Activated CD8-positive, alpha-beta T cell treated with anti-CD3 and anti-CD28 coated beads for 36 hours (primary cell): ENCODE measurements at regions not wholly inside any gene's neighbourhood (a gene's known extent, or its start where the extent isn't known, plus 50 kb on each side); places are given as distances from the start of the nearest gene placed in this dataset.

Source experiments
- ATAC-seq: fragments of 200-7000 bp; cut with Tn5 transposase; one replicate; pipeline ENCODE4 v1.10.0; 2021; ENCODE audit warnings: mild to moderate bottlenecking, moderate library complexity
- CTCF ChIA-PET: fragments of 350-600 bp; sonication (Branson Sonifier 250); formaldehyde crosslinking; loops from one replicate; lab custom pipeline; 2021; ENCODE audit warnings: antibody characterized with exemption; lab: Charles Lee
- POLR2A ChIA-PET: fragments of 350-600 bp; sonication (Branson Sonifier 250); formaldehyde crosslinking; loops from one replicate; lab custom pipeline; 2021; ENCODE audit warnings: antibody characterized with exemption; lab: Charles Lee
- DNase-seq: peaks from one replicate; pipeline ENCODE4 v3.0.0-alpha.2; 2020
- H3K27ac Mint-ChIP-seq: one replicate; pipeline ENCODE4 v1.8.0; 2021; ENCODE audit warnings: mild to moderate bottlenecking, mixed read lengths
- H3K27me3 Mint-ChIP-seq: one replicate; pipeline ENCODE4 v1.8.0; 2021; ENCODE audit warnings: mixed read lengths
- H3K36me3 Mint-ChIP-seq: one replicate; pipeline ENCODE4 v1.8.0; 2021; ENCODE audit warnings: low read depth, mixed read lengths
- H3K4me1 Mint-ChIP-seq: one replicate; pipeline ENCODE4 v1.8.0; 2021; ENCODE audit warnings: low read depth, mixed read lengths
- H3K4me3 Mint-ChIP-seq: one replicate; pipeline ENCODE4 v1.8.0; 2021; ENCODE audit warnings: mild to moderate bottlenecking, moderate library complexity, mixed read lengths
- H3K9me3 Mint-ChIP-seq: one replicate; pipeline ENCODE4 v1.8.0; 2021; ENCODE audit warnings: mixed read lengths
- CTCF ChIP-seq: fragments of 200-600 bp; IDR thresholded peaks from one replicate; pipeline ENCODE4 v1.8.0; 2022; ENCODE audit warnings: antibody characterized with exemption, mild to moderate bottlenecking
- intact Hi-C: fragments of 100-400 bp; cut with micrococcal nuclease; formaldehyde crosslinking; loops from one replicate; pipeline ENCODE4 v1.10.0; 2022

GRCh38 chr20:11437611-11438380, 479.9 kb upstream of the BTBD3 start:
- no peaks in the 10 kb centered on the region for H3K36me3 Mint-ChIP-seq
- ATAC-seq: no peak
- H3K9me3 Mint-ChIP-seq: peaks cover 6% of the 10 kb centered on the region
- no peak for DNase-seq
- H3K4me3 Mint-ChIP-seq: no peak overlapping the region
- no peak for TF ChIP-seq CTCF
- intact Hi-C loops: no loop called here
- H3K27ac Mint-ChIP-seq: no peak overlapping the region
- CTCF ChIA-PET: interaction anchor here (0.6 kb wide), 1 partner anchor 120 kb away, joined by 3 read pairs; no protein-coding TSS in a partner anchor
- no peaks in the 10 kb centered on the region for H3K4me1 Mint-ChIP-seq
- no peaks in the 10 kb centered on the region for H3K27me3 Mint-ChIP-seq
- POLR2A ChIA-PET: interaction anchor here (0.6 kb wide), 2 partner anchors 10 to 98 kb away, joined by 3 read pairs; no protein-coding TSS in a partner anchor

GRCh38 chr20:11438412-11438811, 479.3 kb upstream of the BTBD3 start:
- H3K27me3 Mint-ChIP-seq: no peaks in the 10 kb centered on the region
- H3K36me3 Mint-ChIP-seq: no peaks in the 10 kb centered on the region
- no peak overlapping the region for H3K27ac Mint-ChIP-seq
- CTCF ChIA-PET: no interaction called here
- no peak for DNase-seq
- no peak for TF ChIP-seq CTCF
- H3K9me3 Mint-ChIP-seq: peaks cover 6% of the 10 kb centered on the region
- H3K4me1 Mint-ChIP-seq: no peaks in the 10 kb centered on the region
- POLR2A ChIA-PET: interaction anchor here (0.6 kb wide), 2 partner anchors 9 to 97 kb away, joined by 3 read pairs; no protein-coding TSS in a partner anchor
- no peak for ATAC-seq
- intact Hi-C loops: no loop called here
- no peak overlapping the region for H3K4me3 Mint-ChIP-seq

- intact Hi-C loops: no loop called here
- H3K27me3 Mint-ChIP-seq: no peaks in the 10 kb centered on the region
- no peak overlapping the region for H3K27ac Mint-ChIP-seq
- no peak for DNase-seq
- no peaks in the 10 kb centered on the region for H3K36me3 Mint-ChIP-seq
- H3K9me3 Mint-ChIP-seq: no peaks in the 10 kb centered on the region
- POLR2A ChIA-PET: no interaction called here
- TF ChIP-seq CTCF: no peak
- CTCF ChIA-PET: no interaction called here
- H3K4me1 Mint-ChIP-seq: no peaks in the 10 kb centered on the region
- no peak for ATAC-seq
- H3K4me3 Mint-ChIP-seq: no peak overlapping the region
These were observed 474.1 kb upstream of the BTBD3 start for GRCh38 chr20:11443382-11444119.

- ATAC-seq: no peak
- intact Hi-C loops: no loop called here
- TF ChIP-seq CTCF: no peak
- Mint-ChIP-seq H3K9me3 (peaks cover 3% of the 10 kb centered on the region), H3K27me3 (no peaks in the 10 kb centered on the region), H3K4me1 (no peaks in the 10 kb centered on the region), H3K4me3 (no peak overlapping the region), H3K27ac (no peak overlapping the region), H3K36me3 (no peaks in the 10 kb centered on the region)
- ChIA-PET POLR2A (no interaction called here), CTCF (no interaction called here)
- no peak for DNase-seq
These were observed 472.5 kb upstream of the BTBD3 start for GRCh38 chr20:11445161-11445560.

GRCh38 chr20:11445891-11446290, 471.8 kb upstream of the BTBD3 start:
- no peaks in the 10 kb centered on the region for H3K4me1 Mint-ChIP-seq
- no peak for TF ChIP-seq CTCF
- no peak overlapping the region for H3K4me3 Mint-ChIP-seq
- intact Hi-C loops: no loop called here
- no peaks in the 10 kb centered on the region for H3K36me3 Mint-ChIP-seq
- POLR2A ChIA-PET: no interaction called here
- CTCF ChIA-PET: no interaction called here
- no peak overlapping the region for H3K27ac Mint-ChIP-seq
- no peak for ATAC-seq
- DNase-seq: no peak
- H3K9me3 Mint-ChIP-seq: peaks cover 3% of the 10 kb centered on the region
- H3K27me3 Mint-ChIP-seq: no peaks in the 10 kb centered on the region
